NCI-H128 (cell line): ENCODE measurements at regions not wholly inside any gene's neighbourhood (a gene's known extent, or its start where the extent isn't known, plus 50 kb on each side); places are given as distances from the start of the nearest gene placed in this dataset.

ENCODE experiments used
- DNase-seq: peaks from one replicate; lab custom pipeline; 2025; ENCODE audit not compliant: unreplicated experiment; lab: John Stamatoyannopoulos, UW

DNA sequence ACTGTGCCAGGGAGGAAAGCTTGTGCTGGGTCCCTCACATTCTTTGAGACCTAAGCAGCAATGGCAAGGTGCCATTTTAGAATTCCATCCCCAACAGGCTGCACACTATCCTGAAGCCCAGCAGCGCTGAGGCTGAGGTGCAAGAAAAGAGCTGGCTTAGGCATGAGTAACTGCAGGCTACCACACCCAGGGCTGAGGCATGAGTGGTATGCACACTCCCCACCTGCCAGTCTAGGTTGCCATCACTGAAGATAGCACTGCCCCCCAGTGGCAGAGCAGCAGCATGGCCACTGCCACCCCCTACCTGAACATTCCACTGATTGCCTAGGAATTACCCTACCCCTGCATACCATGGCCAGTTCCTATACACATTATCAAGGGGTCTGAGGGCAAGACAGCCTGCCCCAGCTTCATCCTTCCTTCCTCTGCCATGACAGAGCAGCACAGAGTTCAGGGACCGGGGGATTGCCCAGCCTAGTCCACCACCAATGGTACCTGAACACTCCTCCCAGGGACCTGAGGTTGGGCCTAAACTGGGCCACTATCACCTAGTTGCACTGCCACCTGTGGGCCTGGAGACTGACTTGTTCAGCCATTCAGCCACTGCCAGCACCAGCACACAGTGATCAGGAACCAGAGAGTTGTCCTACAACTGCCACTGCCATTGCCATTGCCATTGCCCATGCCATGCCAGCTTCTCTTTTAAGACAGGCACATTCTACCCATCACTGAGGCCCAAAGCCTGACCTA, 129.8 kb downstream of the SATB1 start:
- no peak for DNase-seq

DNA sequence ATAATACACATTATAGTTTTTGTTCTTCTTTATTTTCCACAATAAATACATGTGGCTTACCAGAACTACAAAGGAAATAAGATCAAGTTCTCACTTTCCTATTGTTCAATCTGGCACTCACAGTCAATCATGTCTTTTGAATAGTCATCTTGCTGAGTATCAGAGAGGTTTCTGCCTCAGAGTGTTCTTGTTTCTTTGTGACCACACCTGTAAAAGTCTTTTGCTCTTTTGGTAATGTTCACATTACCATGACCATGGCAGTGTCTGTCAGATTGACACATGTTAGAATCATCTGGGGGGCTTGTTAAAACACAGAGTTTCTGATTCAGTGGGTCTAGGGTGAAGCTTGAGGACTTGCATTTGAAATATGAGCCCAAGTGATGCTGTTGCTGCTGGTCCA, 135.0 kb downstream of the SATB1 start:
- no peak for DNase-seq

DNA sequence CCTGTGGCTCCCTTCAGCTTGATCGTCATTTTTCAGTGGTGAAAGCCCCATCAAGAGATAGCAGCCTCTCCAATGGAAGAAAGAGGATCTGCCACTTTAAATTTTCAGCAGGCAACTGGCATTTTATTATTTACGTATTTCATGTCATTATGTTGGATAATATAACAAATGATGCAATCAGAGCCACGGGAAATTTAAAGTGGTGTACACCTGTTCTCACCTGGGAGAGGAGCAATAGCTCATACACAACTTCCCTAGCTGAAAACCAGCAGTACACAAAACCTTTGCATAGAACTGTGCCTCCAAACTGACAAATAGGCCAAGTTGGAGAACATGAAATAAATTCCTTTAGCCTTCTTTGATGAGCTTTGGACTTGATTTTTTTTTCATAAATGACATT, 136.9 kb downstream of the SATB1 start:
- peak; percentile 1 for DNase-seq

DNA sequence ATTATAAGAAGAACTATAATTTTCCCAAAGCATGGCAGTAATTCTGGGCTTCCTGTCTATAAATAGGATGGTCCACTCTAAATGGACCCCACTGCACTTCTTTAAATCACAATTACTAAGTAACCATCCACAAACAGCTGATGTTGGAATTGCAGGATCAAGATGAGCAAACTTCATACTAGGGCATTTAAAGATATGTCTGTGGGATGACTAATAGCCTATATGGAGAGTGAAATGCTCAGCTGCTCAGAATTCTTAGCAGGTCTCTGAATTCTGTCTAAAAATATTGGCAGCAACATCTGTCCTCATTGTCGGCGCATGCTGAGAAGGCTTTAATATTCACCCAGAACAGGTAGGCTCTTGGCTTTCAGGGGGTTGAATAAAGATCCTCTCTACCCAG, 140.4 kb downstream of the SATB1 start:
- DNase-seq = no peak

DNA sequence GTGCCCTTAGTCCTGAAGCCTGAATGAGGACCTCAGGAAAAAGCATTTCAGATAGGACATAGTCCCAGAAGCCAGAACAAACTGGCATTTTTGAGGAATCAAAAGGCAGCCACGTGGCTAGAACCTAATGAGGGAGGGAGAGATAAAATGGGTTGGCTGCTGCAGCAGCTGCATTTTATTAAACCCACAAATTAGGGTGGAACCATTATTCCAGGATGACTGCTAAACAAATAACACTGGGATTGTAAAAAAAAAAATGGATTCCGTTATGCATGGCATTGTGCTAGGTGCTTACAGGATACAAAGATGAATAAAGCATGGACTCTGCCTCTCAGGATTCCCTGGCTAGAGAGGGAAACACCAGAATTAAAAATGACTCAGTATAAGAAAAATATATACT, 141.5 kb downstream of the SATB1 start:
- DNase-seq = no peak

DNA sequence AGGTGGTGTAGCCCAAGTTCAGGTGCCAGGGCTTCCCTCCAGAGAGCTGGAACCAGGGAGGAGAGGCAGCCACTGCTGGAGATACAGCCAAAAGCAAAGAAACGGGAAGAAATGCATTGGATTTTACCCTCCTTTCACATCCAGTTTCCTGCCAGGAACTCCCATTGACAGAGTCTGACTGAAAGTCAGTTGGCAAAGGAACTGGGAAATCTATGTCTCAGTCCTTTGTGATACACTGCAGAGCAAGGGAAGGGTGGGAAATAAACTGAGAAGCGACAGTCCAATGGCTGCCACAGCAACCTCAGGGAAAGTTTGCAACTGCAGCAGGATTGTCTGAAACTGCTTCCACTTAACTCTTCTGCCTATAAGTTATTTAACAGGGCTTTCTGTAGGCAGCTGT, 142.6 kb downstream of the SATB1 start:
- no peak for DNase-seq

DNA sequence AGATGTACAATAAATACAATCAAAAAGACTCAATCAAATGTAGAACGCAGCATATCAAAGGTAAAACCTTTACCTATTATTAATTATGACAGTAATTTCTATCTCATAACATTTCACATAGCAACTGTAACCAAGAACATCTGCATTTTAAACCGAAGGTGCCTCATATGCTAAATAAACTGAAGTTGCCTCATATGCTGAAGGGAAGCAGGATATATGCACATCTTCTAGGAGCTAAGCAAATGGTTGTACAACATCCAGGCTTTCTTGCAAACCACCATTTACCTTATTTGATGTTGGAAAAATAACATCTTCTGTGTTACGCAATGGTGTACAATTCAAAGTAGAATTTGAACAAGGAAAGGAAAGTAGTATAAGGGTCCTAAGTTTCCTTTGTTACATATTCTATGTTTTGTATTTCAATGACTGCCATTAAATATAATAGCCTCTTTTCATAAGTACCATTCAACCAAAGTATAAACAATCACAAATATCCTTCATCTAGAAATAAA, 145.9 kb downstream of the SATB1 start:
- DNase-seq = no peak

DNA sequence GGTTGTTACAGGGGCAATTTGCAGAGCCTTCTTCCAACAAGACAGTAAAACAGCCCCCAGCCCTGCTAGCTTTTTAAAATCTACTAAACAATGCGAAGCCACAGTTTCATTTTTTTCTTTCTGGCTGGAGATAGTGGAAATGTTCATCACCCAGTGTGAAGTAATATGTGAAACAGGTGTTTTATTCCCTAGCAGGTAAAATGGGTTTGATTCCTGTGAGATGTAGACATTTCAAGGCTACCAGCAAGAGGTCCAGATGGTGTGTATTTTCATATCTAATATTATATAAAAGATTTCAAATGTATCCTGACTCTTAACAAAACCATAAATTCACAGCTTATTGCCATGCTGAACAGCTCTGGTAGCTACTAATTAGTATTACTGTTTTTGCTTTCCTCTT, 160.3 kb downstream of the SATB1 start:
- no peak for DNase-seq

DNA sequence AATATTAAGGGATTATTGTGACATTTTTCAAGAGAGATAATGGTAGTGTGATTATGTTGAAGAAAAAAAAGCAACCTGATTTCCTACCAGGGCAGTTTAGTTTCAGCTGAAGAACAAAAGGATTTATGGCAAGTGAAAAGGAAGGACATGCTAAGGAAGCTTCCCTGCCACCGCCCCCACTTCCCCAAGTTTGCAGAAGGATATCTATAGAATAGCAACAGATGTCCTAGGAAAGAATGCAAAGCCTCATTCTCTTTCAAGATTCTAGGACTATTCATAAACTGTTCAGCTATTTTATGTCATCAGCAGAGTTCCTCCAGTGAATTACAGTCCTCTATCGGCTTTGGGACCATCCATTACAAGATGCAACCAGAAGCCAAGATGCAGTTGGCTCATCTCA, 160.8 kb downstream of the SATB1 start:
- no peak for DNase-seq

DNA sequence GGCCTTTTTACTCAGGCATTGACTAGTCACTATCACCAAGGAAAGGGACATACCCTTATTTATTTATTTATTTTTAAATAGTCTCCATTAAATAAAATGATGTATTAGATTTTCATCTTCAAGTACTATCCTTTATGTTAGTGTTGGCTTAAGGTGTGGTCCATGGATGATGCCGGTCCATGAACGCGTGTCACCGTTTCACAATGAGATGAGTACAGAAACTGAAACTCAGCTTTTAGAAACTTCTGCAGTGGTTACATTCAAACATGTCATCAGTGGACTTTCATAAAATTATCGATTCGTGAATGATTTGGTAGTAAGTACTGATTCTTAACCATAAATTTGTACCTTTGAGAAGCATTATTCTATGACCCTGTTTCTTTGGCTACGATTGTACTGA, 166.6 kb downstream of the SATB1 start:
- DNase-seq = no peak

DNA sequence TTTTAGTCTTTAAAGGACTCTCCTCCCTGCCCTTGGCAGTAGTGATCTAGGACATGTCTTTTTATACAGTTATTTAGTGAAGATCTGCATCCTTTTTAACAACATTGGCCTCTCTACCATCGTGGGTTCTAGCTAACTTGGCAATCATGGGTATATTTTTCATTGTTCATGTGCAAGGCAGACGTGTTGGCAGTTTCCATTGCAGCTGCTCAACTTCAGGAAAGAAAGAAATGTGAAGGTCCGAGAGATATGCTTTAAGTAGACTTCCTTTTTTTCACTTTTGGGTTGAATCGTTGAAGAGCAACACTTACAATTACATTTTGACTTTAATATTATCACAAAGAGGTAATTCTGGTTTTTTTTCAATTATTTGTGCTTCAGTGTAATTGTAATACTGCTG, 172.6 kb downstream of the SATB1 start:
- DNase-seq = no peak

DNA sequence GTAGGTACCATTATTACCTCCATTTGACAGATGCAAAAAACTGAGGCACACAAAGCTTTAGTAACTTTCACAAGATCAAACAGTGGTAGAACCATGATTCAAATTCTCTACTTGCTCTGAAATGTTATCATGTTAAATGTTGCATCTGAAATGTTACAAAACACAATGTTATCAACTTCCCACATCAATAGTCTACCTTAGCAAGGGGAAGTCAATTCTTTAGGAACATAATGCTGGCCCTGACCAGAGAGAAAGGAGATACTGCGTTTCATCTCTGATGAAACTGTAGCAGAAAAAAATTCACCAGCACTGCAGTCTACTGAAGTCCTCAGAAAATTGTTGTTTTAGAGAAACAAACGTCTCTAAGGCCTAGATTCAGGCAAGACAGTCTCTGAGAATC, 174.1 kb downstream of the SATB1 start:
- DNase-seq = no peak

DNA sequence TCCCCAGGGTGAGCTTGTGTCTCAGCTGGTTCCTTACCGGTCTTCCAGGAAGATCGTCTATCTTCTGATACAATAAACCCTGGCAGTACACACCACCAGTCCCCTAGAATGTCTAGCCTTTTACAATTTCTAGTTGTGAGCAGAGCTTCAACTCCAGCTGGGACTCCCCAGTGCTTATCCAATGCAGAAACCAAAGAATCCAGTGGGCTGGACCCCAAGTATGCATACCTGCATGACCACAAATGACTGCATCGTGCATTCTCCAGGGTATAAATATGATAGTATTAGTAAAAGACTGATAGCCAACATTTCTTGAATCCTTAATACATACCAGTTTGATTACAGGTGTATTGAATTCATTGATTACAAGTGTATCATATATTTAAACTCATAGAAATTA, 176.0 kb downstream of the SATB1 start:
- no peak for DNase-seq

DNA sequence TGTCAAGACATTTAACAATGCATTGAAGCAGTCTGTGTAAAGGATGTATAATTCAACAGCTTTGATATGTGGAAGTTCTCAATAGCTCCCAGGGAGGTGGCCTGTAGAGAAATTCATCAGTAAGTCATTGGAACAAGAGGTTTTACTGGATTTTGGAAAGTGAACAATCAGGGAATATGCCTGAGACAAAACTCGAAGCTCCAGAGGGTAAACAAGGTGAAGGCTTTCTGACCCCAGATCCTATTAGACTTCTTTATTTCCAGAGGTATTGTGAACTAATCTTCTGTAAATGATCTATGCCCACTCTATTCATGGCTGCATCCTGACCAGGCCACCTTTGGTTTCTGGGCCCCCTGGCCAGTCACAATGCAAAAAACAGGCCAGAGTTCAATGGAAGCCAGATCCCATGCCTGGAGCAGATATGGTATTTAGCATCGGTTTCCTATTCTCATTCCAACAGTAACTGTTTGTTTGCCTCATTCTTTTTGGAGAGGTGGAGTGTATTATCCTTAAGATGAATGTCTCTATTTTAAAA, 177.3 kb downstream of the SATB1 start:
- DNase-seq = no peak

DNA sequence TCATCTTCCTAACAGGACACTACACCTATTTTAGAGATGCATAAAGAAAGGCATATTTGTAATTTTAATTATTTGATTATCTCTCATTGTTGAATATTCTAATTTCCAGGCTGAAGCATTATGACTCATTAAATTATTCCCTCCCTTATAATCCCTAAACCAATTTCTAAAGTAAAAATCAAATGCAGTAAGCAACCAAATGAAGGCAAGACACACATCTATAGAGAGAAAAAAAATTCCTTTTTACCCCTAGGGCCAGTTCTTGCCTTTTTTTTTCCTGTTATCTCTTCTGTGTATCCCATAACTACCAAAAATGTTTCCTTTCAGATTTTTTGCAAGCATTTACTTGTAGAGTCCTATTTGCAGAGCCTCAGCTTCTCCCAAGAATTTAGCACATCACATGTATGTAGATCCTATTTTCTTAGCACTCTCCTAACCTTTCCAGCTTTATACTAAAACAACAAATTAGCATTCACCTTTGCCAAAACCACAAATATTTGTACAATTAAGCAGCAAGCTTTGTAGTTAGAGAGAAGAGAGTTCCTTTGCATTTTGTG, 177.9 kb downstream of the SATB1 start:
- no peak for DNase-seq

DNA sequence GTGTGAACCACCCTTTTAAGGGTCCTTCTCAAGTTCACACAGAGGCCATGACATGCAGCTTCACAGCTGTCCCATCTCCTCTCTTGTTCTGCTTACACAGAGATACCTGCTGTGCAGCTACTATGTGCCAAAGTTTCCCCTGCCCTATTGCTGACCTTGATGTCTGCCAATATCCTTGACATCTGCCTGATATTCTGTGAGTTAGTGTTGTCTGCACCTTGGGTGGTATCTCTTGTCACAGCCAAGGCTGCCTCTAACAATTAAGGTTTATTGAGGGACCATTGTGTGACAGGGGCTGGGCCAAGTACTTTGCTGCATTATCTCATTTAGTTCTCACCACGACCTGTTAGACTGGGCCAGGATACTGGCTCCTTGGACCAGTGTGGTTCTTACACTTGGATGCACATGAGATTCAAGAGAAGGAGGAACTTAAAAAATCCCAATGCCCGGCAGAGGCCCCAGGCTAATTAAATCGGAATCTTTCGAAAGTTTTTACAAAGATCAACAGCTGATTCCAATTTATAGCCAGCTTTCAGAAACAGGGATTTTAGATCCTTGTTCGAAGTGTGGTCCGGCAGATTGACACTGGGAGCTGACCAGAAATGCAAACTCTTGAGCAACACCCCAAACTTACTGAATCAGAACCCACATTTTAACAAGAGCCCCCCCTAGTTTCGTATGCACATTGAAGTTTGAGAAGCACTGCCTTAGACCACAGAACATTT, 178.6 kb downstream of the SATB1 start:
- DNase-seq = no peak

DNA sequence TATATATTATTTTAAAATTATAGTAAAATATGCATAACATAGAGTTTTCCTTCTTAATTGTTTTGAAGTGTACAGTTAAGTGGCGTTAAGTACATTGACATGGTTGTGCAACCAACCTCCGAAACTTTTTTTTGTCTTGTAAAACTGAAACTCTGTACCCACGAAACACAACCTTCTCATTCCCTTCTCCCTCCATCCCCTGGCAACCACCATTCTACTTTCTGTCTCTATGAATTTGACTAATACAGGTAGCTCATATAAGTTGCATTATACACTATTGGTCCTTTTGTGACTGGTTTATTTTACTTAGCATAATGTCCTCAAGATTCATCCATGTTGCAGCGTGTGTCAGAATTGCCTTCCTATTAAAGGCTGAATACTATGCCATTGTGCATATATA, 179.4 kb downstream of the SATB1 start:
- DNase-seq = no peak

DNA sequence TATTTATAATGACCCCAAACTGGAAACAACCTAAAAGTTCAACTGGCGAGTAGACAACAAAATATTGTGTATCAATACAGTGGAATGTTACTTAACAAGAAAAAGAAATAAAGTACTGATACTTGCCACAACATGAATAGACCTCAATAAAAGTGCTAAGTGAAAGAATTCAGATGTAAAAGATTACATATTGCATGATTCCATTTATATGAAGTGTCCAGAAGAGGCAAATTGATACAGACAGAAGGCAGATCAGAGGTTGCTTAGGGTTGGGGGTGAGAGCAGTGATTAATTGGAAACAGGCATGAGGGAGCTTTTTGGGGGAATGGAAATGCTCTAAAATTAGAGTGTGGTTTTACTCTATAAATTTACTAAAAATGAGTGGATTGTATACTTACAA, 183.3 kb downstream of the SATB1 start:
- DNase-seq = no peak

DNA sequence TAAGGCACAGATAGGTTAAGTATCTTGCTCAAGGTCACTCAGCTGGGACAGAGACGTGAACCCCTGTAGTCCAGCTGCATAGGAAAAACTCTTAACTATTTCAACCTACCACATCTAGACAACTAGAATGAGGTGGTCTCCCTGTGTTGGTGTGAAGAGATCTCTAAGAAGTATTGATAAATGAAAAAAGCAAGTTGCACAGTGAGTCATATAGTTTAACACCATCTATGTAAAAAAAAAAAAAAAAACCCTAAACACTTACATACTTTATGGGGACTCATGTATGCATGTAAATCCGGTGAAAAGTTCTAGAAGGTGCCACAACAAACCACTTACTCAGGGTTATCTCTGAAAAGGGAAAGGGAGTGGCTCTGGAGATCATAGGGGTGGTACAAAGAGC, 185.5 kb downstream of the SATB1 start:
- no peak for DNase-seq

DNA sequence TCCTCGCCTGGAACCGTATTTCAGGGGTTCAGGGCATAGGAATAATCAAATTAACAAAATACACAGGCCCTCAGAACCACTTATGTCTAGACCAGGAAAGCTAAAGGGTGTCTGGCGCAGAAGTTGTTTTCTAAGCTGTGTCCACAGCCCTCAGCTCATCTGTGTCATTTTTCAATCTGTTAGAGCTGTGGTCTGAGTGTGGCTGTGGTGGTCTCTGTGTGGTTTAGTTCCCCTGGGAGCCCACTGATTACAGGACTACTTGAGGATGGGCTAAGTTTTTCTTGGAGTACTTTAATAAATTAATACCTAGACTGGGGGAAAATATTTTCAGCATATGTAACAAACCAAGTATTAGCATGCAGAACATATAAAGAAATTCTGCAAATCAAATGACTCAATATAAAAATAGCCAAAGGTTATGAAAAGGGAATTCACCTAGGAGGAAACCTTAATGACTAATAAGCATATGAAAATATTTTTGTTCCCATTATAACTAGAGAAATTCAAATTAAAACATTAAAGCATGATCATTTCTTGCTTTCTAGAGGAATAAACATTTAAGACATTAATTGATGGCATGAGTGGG, 186.3 kb downstream of the SATB1 start:
- no peak for DNase-seq

DNA sequence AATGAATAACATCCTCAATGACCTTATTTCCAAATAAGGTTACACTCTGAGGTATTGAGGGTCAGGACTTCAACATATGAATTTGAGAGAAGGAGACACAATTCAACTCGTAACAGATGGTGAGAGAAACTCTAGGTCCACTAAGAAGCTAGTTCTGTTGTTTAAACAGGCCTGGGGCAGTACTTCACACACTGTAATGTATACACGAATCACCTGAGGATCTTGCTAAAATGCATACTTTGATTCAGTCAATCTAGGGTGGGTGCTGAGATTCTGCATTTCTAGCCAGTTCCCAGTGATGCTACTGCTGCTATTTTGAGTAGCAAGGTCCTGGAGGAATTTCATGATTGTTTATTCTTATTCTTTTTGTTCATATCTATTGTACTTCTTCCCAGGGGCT, 186.8 kb downstream of the SATB1 start:
- no peak for DNase-seq
